Stimulated activated CD8-positive, alpha-beta memory T cell treated with anti-CD3 and anti-CD28 coated beads, Interleukin-2, amount 100 ng/mL, for 48 hours (primary cell): ENCODE measurements at regions not wholly inside any gene's neighbourhood (a gene's known extent, or its start where the extent isn't known, plus 50 kb on each side); places are given as distances from the start of the nearest gene placed in this dataset.

ENCODE experiments used
- DNase-seq, 2 donors: peaks; one replicate each; pipeline ENCODE4 v3.0.0-alpha.2; 2020; ENCODE audit warnings: low read depth in 2 of 2

- no peak for DNase-seq
Measured at GRCh38 chr4:151894246-151894645, 133.4 kb upstream of the GATB start.

DNA sequence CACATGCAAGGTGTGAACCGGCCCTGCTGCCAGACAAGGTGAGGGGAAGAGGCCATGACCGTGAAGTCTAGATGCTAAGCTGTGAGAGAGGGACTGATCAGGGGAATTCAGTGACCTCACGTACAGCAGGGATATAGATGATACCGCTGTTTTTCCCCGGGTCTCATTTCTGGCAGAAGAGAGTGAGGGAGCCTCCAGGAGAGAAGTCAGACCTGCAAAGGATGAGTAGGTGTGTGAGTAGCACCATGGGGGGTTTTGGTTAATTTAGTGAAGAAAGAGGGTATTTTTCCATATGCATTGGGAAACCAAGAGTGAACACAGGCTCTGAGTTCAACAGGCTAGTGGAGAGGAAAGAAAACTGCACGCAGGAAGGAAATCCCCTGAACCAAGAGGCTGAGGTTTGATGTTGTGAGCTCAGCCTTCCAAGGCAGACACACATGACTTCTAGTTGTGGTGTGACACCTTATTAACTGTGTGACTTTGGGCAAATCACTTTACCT lies 127.6 kb upstream of the GATB start:
- no peak for DNase-seq

- no peak for DNase-seq
Measured at GRCh38 chr4:151887816-151888180, 127.0 kb upstream of the GATB start.

- no peak for DNase-seq
Measured at GRCh38 chr4:151887031-151887815, 126.4 kb upstream of the GATB start.

GRCh38 chr4:151885123-151885522 lies 124.3 kb upstream of the GATB start:
- no peak for DNase-seq

- no peak for DNase-seq
Measured at GRCh38 chr4:151883747-151884146, 122.9 kb upstream of the GATB start.

- no peak for DNase-seq
Measured at GRCh38 chr4:151882072-151882803, 121.4 kb upstream of the GATB start.

GRCh38 chr4:151879705-151880445 lies 119.1 kb upstream of the GATB start:
- DNase-seq = no peak

DNA sequence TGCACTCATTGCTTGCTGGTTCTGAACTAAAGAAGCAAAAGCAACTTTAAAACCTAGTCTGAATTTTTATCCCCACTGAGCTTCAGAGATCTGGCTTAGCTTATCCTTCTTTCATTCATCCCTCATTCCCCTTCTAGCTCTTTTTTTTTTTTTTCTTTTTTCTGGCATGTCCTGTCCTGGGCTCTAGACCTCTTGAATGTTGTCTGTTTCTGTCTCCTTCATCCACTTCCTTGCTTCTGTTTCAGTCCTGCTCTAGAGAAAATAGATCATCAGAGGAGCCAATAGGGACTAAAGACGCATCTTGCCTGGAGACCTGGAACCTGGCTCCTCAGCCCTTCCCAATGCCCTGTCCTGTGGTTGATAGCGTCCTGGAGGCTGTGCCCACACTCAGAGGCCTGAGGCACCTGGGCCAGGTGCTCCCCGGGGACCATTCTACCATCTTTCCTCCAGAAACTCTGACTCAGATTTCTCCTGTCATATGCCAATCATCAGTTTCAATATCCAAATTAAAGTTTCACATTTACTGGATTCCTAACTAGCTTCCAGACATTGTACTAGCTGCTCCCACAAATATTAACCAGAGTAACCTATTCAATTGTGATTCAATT lies 115.7 kb upstream of the GATB start:
- DNase-seq = no peak

- DNase-seq = no peak
Measured at GRCh38 chr4:151874328-151874727, 113.5 kb upstream of the GATB start.

DNA sequence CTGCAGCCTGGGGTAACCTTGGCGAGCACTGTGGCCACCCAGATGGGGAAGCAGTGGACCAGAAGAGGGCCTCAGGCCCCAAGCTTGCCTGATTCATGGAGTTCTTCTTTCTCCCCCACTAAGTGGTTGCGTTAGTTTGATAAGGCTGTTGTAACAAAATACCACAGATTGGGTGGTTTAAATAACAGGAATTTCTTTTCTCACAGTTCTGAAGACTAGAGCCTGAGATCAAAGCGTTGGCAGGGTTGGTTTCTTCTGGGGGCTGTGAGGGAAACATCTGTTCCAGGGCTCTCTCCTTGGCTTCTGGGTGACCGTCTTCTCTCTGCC lies 105.7 kb upstream of the GATB start:
- DNase-seq = no peak

- no peak for DNase-seq
Measured at GRCh38 chr4:151865744-151866591, 105.2 kb upstream of the GATB start.

- DNase-seq = no peak
Measured at GRCh38 chr4:151865312-151865711, 104.5 kb upstream of the GATB start.

DNA sequence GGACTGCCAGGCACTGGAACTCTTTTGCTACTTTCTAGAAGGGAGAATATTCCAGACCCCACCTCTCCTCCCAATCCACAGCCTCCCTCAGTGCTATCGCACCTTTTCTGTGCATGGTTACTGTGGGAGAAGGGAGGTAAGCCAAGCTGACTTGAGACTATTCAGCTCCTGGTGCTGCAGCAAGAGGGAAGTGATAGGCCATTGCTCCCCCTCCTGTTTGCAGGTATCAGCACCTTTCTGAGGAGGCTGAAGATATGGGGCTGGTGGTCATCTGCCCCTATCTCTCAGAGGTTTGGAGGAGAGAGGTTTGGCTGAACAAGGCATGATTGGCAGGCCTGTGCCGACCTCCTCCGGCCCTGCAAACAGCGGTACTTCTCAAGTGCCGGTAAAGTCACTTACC lies 103.3 kb upstream of the GATB start:
- DNase-seq = no peak

DNA sequence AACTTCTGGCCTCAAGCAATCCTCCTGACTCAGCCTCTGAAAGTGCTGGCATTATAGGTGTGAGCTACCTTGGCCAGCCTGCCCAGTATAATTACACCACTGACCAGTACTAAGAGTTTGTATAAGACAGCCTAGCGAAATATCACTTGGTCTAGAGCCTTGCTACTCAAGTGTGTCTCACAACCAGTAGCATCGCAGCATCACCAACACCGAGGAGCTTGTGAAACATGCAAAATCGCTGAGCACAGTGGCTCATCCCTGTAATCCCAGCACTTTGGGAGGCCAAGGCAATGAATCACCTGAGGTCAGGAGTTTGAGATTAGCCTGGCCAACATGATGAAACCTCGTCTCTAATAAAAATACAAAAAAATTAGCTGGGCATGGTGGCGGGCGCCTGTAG lies 102.0 kb upstream of the GATB start:
- no peak for DNase-seq

DNA sequence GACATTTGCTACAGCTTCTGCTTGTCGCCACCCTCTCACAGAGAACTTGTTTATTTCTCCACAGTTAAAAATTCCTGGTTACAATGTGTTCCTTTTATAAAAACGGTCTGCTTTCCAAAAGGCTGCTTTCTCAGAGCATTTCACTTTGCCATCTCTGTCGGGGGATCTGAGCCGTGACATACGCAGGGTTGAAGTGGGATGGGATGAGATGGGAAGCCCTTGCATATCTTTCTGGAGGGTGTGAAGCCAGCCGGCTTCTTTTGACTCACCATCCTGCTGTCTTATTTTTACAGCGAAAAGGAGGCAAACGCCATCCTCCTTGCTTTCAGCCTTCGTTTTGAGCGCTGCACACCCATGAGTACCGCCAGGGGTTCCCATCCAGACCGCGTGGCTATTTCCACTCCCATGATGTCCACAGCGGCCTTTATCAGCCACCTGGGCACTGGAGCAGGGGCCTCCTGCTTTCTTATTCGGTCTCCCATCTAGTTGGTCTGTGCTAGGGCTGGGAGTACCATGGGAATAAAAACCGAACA lies 99.8 kb upstream of the GATB start:
- DNase-seq = no peak

GRCh38 chr4:151859641-151860040 lies 98.8 kb upstream of the GATB start:
- DNase-seq = no peak

DNA sequence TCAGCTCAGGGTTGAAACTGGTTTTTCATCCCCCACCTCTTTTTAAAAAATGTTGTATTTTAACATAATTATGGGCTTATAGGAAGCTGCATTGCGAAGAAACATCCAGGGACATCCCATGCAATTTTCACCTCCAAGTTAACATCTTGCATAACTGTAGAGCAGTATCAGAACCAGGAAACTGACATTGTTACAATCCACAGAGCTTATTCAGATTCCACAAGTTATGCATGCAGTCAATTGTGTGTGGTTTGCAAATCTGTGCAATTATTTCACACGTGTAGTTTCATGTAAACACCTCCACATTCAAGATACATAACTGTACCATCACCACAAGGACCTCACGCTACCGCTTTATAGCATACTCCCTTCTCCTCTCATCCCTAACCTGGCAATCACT lies 97.5 kb upstream of the GATB start:
- no peak for DNase-seq

DNA sequence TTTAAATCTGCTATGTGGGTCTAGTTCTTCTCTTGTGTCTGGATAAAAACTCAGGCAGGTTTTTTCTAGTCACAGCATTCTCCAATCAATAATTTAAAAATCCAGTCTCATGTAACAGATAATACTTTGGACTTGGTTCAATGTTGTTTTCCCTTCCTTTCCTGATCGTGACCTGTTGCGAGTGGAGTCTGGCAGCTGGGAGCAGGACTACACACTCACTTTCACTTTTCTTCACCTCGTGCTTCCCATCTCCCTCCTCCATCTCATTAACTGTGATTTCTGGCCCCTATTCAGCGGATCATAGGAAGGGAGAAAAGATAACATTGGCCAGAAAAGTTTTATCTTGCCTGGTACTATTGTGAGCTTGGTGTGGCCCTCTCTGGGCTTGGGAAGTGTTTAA lies 96.6 kb upstream of the GATB start:
- DNase-seq = no peak

GRCh38 chr4:151855747-151856146 lies 94.9 kb upstream of the GATB start:
- no peak for DNase-seq

GRCh38 chr4:151854731-151855130 lies 93.9 kb upstream of the GATB start:
- DNase-seq = no peak
